Naive thymus-derived CD4-positive, alpha-beta T cell (primary cell): ENCODE measurements at regions not wholly inside any gene's neighbourhood (a gene's known extent, or its start where the extent isn't known, plus 50 kb on each side); places are given as distances from the start of the nearest gene placed in this dataset.

ENCODE experiments used
- ATAC-seq: fragments of 150-1000 bp; cut with Tn5 transposase; 2 replicates; pipeline ENCODE4 v1.10.0; 2021; ENCODE audit warnings: mild to moderate bottlenecking, moderate library complexity
- CTCF ChIA-PET: fragments of 350-600 bp; sonication (Branson Sonifier 250); formaldehyde crosslinking; loops from one replicate; lab custom pipeline; 2021; ENCODE audit warnings: antibody characterized with exemption; lab: Charles Lee
- POLR2A ChIA-PET: fragments of 350-600 bp; sonication (Branson Sonifier 250); formaldehyde crosslinking; loops from one replicate; lab custom pipeline; 2021; ENCODE audit warnings: antibody characterized with exemption, inconsistent platforms; lab: Charles Lee
- DNase-seq, 9 donors: peaks; one replicate each; pipeline versions ENCODE4 v3.0.0 to v3.0.0-alpha.2; 2020 to 2022; ENCODE audit warnings: mixed read lengths in 1 of 9
- H3K27ac ChIP-seq: one replicate; pipeline ENCODE4 v1.7.0; 2013; ENCODE audit warnings: mild to moderate bottlenecking, low read depth, low read length, moderate library complexity
- H3K27me3 ChIP-seq, 2 donors: one replicate each; pipeline ENCODE4 v1.7.0; 2013; ENCODE audit warnings: low read length in 2 of 2, mild to moderate bottlenecking in 2 of 2, moderate library complexity in 2 of 2; ENCODE audit not compliant: control insufficient read depth in 2 of 2, insufficient read depth in 2 of 2
- H3K36me3 ChIP-seq, 3 experiments: 1 replicate in 2 of 3; 2 replicates in 1 of 3; pipeline ENCODE4 v1.7.0; 2013; ENCODE audit warnings: low read length in 3 of 3, mild to moderate bottlenecking in 3 of 3, moderate library complexity in 1 of 3; ENCODE audit not compliant: insufficient read depth in 3 of 3, control insufficient read depth in 2 of 3
- H3K4me1 ChIP-seq, 2 donors: one replicate each; pipeline ENCODE4 v1.7.0; 2013; ENCODE audit warnings: low read length in 2 of 2, mild to moderate bottlenecking in 2 of 2, moderate library complexity in 1 of 2; ENCODE audit not compliant: control insufficient read depth in 2 of 2, insufficient read depth in 2 of 2
- H3K4me3 ChIP-seq: 2 replicates; pipeline ENCODE4 v1.7.0; 2013; ENCODE audit warnings: mild to moderate bottlenecking, low read length
- H3K9me3 ChIP-seq, 3 experiments: 1 replicate in 2 of 3; 2 replicates in 1 of 3; pipeline ENCODE4 v1.7.0; 2013; ENCODE audit warnings: low read length in 3 of 3; ENCODE audit not compliant: control insufficient read depth in 2 of 3
- H3K27ac Mint-ChIP-seq, 9 donors: one replicate each; pipeline ENCODE4 v1.8.0; 2020 to 2022; ENCODE audit warnings: mixed read lengths in 9 of 9, mild to moderate bottlenecking in 8 of 9, moderate library complexity in 5 of 9, inconsistent platforms in 2 of 9
- H3K27me3 Mint-ChIP-seq, 5 donors: one replicate each; pipeline ENCODE4 v1.8.0; 2021 to 2022; ENCODE audit warnings: mixed read lengths in 5 of 5, mild to moderate bottlenecking in 1 of 5
- H3K36me3 Mint-ChIP-seq, 5 donors: one replicate each; pipeline ENCODE4 v1.8.0; 2020 to 2022; ENCODE audit warnings: mixed read lengths in 5 of 5, mild to moderate bottlenecking in 3 of 5, inconsistent platforms in 1 of 5
- H3K4me1 Mint-ChIP-seq, 7 donors: one replicate each; pipeline ENCODE4 v1.8.0; 2020 to 2022; ENCODE audit warnings: mixed read lengths in 7 of 7, mild to moderate bottlenecking in 3 of 7, inconsistent platforms in 1 of 7
- H3K4me3 Mint-ChIP-seq, 10 donors: one replicate each; pipeline ENCODE4 v1.8.0; 2020 to 2022; ENCODE audit warnings: mild to moderate bottlenecking in 10 of 10, mixed read lengths in 10 of 10, moderate library complexity in 6 of 10, inconsistent platforms in 2 of 10
- H3K9me3 Mint-ChIP-seq, 11 donors: one replicate each; pipeline ENCODE4 v1.8.0; 2020 to 2022; ENCODE audit warnings: mixed read lengths in 11 of 11, mild to moderate bottlenecking in 4 of 11, inconsistent platforms in 1 of 11, moderate library complexity in 1 of 11
- intact Hi-C, 2 donors: fragments of 100-400 bp; cut with micrococcal nuclease; formaldehyde crosslinking; loops; one replicate each; pipeline ENCODE4 v1.15.1; 2023

GRCh38 chr19:28018499-28018898 lies 1194.5 kb downstream of the UQCRFS1 start:
- intact Hi-C loops: no loop called here
- Mint-ChIP-seq H3K36me3 (peaks cover 0 to 2% (median 0%) of the 10 kb centered on the region in 5 donors), H3K27me3 (peaks cover 0 to 3% (median 0%) of the 10 kb centered on the region in 5 donors), H3K27ac (no peak overlapping the region), H3K4me3 (no peak overlapping the region), H3K4me1 (no peaks in the 10 kb centered on the region), H3K9me3 (peaks cover 0 to 10% (median 2%) of the 10 kb centered on the region in 11 donors)
- H3K27me3 ChIP-seq: no peaks in the 10 kb centered on the region
- DNase-seq (no peak), ATAC-seq (no peak)
- no peak overlapping the region for H3K4me3 ChIP-seq
- no peaks in the 10 kb centered on the region for H3K4me1 ChIP-seq
- ChIA-PET POLR2A (no interaction called here), CTCF (no interaction called here)
- H3K27ac ChIP-seq: no peak overlapping the region
- no peaks in the 10 kb centered on the region for H3K36me3 ChIP-seq
- no peaks in the 10 kb centered on the region for H3K9me3 ChIP-seq

- intact Hi-C loops: no loop called here
- H3K27me3 ChIP-seq: no peaks in the 10 kb centered on the region
- no peaks in the 10 kb centered on the region for H3K36me3 ChIP-seq
- Mint-ChIP-seq H3K9me3 (peaks cover 0 to 10% (median 3%) of the 10 kb centered on the region in 11 donors), H3K4me1 (no peaks in the 10 kb centered on the region), H3K27ac (no peak overlapping the region), H3K4me3 (no peak overlapping the region), H3K36me3 (peaks cover 0 to 5% (median 0%) of the 10 kb centered on the region in 5 donors), H3K27me3 (peaks cover 0 to 6% (median 0%) of the 10 kb centered on the region in 5 donors)
- POLR2A ChIA-PET: no interaction called here
- ATAC-seq (no peak), DNase-seq (no peak)
- CTCF ChIA-PET: no interaction called here
- H3K27ac ChIP-seq: no peak overlapping the region
- no peaks in the 10 kb centered on the region for H3K9me3 ChIP-seq
- H3K4me1 ChIP-seq: no peaks in the 10 kb centered on the region
- no peak overlapping the region for H3K4me3 ChIP-seq
Measured at GRCh38 chr19:28014615-28015405, 1198.1 kb downstream of the UQCRFS1 start.

- Histone ChIP-seq H3K27ac (no peak overlapping the region), H3K36me3 (no peaks in the 10 kb centered on the region), H3K4me1 (no peaks in the 10 kb centered on the region), H3K4me3 (no peak overlapping the region), H3K9me3 (no peaks in the 10 kb centered on the region), H3K27me3 (no peaks in the 10 kb centered on the region)
- Mint-ChIP-seq H3K9me3 (peaks cover 0 to 26% (median 7%) of the 10 kb centered on the region in 11 donors), H3K4me3 (no peak overlapping the region), H3K4me1 (no peaks in the 10 kb centered on the region), H3K27ac (peak overlapping the region in 1 of 9 donors; percentile 25), H3K27me3 (peaks cover 0 to 6% (median 0%) of the 10 kb centered on the region in 5 donors), H3K36me3 (peaks cover 0 to 13% (median 0%) of the 10 kb centered on the region in 5 donors)
- ChIA-PET POLR2A (no interaction called here), CTCF (no interaction called here)
- intact Hi-C loops: no loop called here
- DNase-seq: no peak
- ATAC-seq: no peak
Measured at GRCh38 chr19:28012361-28012760, 1200.6 kb downstream of the UQCRFS1 start.

GRCh38 chr19:28010656-28011055 lies 1202.3 kb downstream of the UQCRFS1 start:
- Histone ChIP-seq H3K36me3 (no peaks in the 10 kb centered on the region), H3K27me3 (no peaks in the 10 kb centered on the region), H3K4me1 (no peaks in the 10 kb centered on the region), H3K27ac (no peak overlapping the region), H3K4me3 (no peak overlapping the region), H3K9me3 (no peaks in the 10 kb centered on the region)
- intact Hi-C loops: no loop called here
- no peak for DNase-seq
- peaks cover 0 to 13% (median 0%) of the 10 kb centered on the region in 5 donors for H3K36me3 Mint-ChIP-seq
- ChIA-PET POLR2A (no interaction called here), CTCF (no interaction called here)
- no peak overlapping the region for H3K4me3 Mint-ChIP-seq
- no peak for ATAC-seq
- no peak overlapping the region for H3K27ac Mint-ChIP-seq
- peaks cover 0 to 27% (median 5%) of the 10 kb centered on the region in 11 donors for H3K9me3 Mint-ChIP-seq
- H3K27me3 Mint-ChIP-seq: peaks cover 0 to 6% (median 0%) of the 10 kb centered on the region in 5 donors
- H3K4me1 Mint-ChIP-seq: no peaks in the 10 kb centered on the region

GRCh38 chr19:28009696-28010095 lies 1203.3 kb downstream of the UQCRFS1 start:
- H3K4me3 Mint-ChIP-seq: no peak overlapping the region
- no peaks in the 10 kb centered on the region for H3K4me1 ChIP-seq
- no peak overlapping the region for H3K27ac ChIP-seq
- H3K36me3 ChIP-seq: no peaks in the 10 kb centered on the region
- ChIA-PET CTCF (no interaction called here), POLR2A (no interaction called here)
- H3K4me1 Mint-ChIP-seq: no peaks in the 10 kb centered on the region
- no peaks in the 10 kb centered on the region for H3K9me3 ChIP-seq
- peaks cover 0 to 31% (median 3%) of the 10 kb centered on the region in 11 donors for H3K9me3 Mint-ChIP-seq
- ATAC-seq (no peak), DNase-seq (no peak)
- peaks cover 0 to 13% (median 0%) of the 10 kb centered on the region in 5 donors for H3K36me3 Mint-ChIP-seq
- H3K27me3 Mint-ChIP-seq: peaks cover 0 to 6% (median 0%) of the 10 kb centered on the region in 5 donors
- intact Hi-C loops: no loop called here
- no peaks in the 10 kb centered on the region for H3K27me3 ChIP-seq
- no peak overlapping the region for H3K27ac Mint-ChIP-seq
- no peak overlapping the region for H3K4me3 ChIP-seq

- DNase-seq (no peak), ATAC-seq (no peak)
- Mint-ChIP-seq H3K9me3 (peaks cover 0 to 31% (median 6%) of the 10 kb centered on the region in 11 donors), H3K36me3 (peaks cover 0 to 13% (median 0%) of the 10 kb centered on the region in 5 donors), H3K27me3 (peaks cover 0 to 5% (median 0%) of the 10 kb centered on the region in 5 donors), H3K4me1 (no peaks in the 10 kb centered on the region), H3K27ac (no peak overlapping the region), H3K4me3 (no peak overlapping the region)
- Histone ChIP-seq H3K27me3 (no peaks in the 10 kb centered on the region), H3K27ac (no peak overlapping the region), H3K4me3 (no peak overlapping the region), H3K36me3 (no peaks in the 10 kb centered on the region), H3K9me3 (no peaks in the 10 kb centered on the region), H3K4me1 (no peaks in the 10 kb centered on the region)
- intact Hi-C loops: no loop called here
- CTCF ChIA-PET: no interaction called here
- POLR2A ChIA-PET: no interaction called here
Measured at GRCh38 chr19:28008695-28009094, 1204.3 kb downstream of the UQCRFS1 start.

- Histone ChIP-seq H3K4me1 (no peaks in the 10 kb centered on the region), H3K9me3 (no peaks in the 10 kb centered on the region), H3K36me3 (no peaks in the 10 kb centered on the region), H3K27me3 (no peaks in the 10 kb centered on the region), H3K27ac (no peak overlapping the region), H3K4me3 (no peak overlapping the region)
- no peak for ATAC-seq
- H3K27me3 Mint-ChIP-seq: peaks cover 0 to 10% (median 0%) of the 10 kb centered on the region in 5 donors
- no peak overlapping the region for H3K27ac Mint-ChIP-seq
- H3K4me3 Mint-ChIP-seq: no peak overlapping the region
- peaks cover 2 to 20% (median 8%) of the 10 kb centered on the region in 11 donors for H3K9me3 Mint-ChIP-seq
- intact Hi-C loops: no loop called here
- H3K36me3 Mint-ChIP-seq: peaks cover 0 to 3% (median 0%) of the 10 kb centered on the region in 5 donors
- H3K4me1 Mint-ChIP-seq: no peaks in the 10 kb centered on the region
- DNase-seq: no peak
- ChIA-PET POLR2A (no interaction called here), CTCF (no interaction called here)
Measured at GRCh38 chr19:28003543-28003942, 1209.4 kb downstream of the UQCRFS1 start.
